ENCODE measurements at regions not wholly inside any gene's neighbourhood (a gene's known extent, or its start where the extent isn't known, plus 50 kb on each side); places are given as distances from the start of the nearest gene placed in this dataset.

GRCh38 chr5:53422539-53422938 is 57.9 kb upstream of the FST start:
- DNase-seq: no peak

- no peak for DNase-seq
Measured at GRCh38 chr5:53423724-53424123, 56.7 kb upstream of the FST start.

GRCh38 chr5:53424686-53425615 is 55.5 kb upstream of the FST start:
- DNase-seq: no peak

GRCh38 chr5:53425687-53426511 is 54.5 kb upstream of the FST start:
- DNase-seq: peak; percentile 66

GRCh38 chr5:53426512-53426830 is 54.0 kb upstream of the FST start:
- no peak for DNase-seq

- no peak for DNase-seq
Measured at GRCh38 chr5:53426878-53427277, 53.6 kb upstream of the FST start.

GRCh38 chr5:53427965-53428364 is 52.5 kb upstream of the FST start:
- no peak for DNase-seq

GRCh38 chr5:53429706-53430105 is 50.7 kb upstream of the FST start:
- DNase-seq: no peak

- DNase-seq: peak; percentile 12
Measured at GRCh38 chr5:53430618-53431252, 49.7 kb upstream of the FST start.
